ENCODE measurements at regions not wholly inside any gene's neighbourhood (a gene's known extent, or its start where the extent isn't known, plus 50 kb on each side); places are given as distances from the start of the nearest gene placed in this dataset.
A peak's percentile ranks its signal among the peaks of the same experiment; 100 is the strongest.
"Not testable (repeated sequence)": the region's sequence is repeated elsewhere in the genome, so short reads cannot be mapped to it uniquely, and the experiment has no call there.

- DNase-seq, result peak; percentile 59 to 83 (median 77)
These were observed 151.8 kb upstream of the HEY2 start for GRCh38 chr6:125597411-125598253.

- DNase-seq, result peak; percentile 4 to 30 (median 11)
These were observed 151.0 kb upstream of the HEY2 start for GRCh38 chr6:125598422-125598821.

- DNase-seq, result no peak
These were observed 145.2 kb upstream of the HEY2 start for GRCh38 chr6:125604257-125604656.

- peak in 1 of 3 experiments; percentile 38 for DNase-seq
These were observed 137.7 kb upstream of the HEY2 start for GRCh38 chr6:125611573-125612344.

GRCh38 chr6:125612345-125612846 lies 137.0 kb upstream of the HEY2 start:
- DNase-seq, result peak in 2 of 3 experiments; percentile 8 to 37

- no peak for DNase-seq
These were observed 130.8 kb upstream of the HEY2 start for GRCh38 chr6:125618629-125619028.

GRCh38 chr6:125623085-125623484 lies 126.3 kb upstream of the HEY2 start:
- no peak for DNase-seq

GRCh38 chr6:125631165-125631564 lies 118.3 kb upstream of the HEY2 start:
- DNase-seq, result no peak

GRCh38 chr6:125636011-125636410 lies 113.4 kb upstream of the HEY2 start:
- DNase-seq, result not testable (repeated sequence)

GRCh38 chr6:125636671-125637070 lies 112.8 kb upstream of the HEY2 start:
- DNase-seq, result no peak

GRCh38 chr6:125637207-125637606 lies 112.2 kb upstream of the HEY2 start:
- no peak for DNase-seq

GRCh38 chr6:125639466-125640020 lies 109.9 kb upstream of the HEY2 start:
- DNase-seq, result no peak

- DNase-seq, result no peak
These were observed 108.8 kb upstream of the HEY2 start for GRCh38 chr6:125640441-125641150.

- DNase-seq, result not testable (repeated sequence)
These were observed 105.3 kb upstream of the HEY2 start for GRCh38 chr6:125643967-125644661.

- no peak for DNase-seq
These were observed 102.0 kb upstream of the HEY2 start for GRCh38 chr6:125647391-125647790.

GRCh38 chr6:125653752-125654151 lies 95.7 kb upstream of the HEY2 start:
- DNase-seq, result not testable (repeated sequence)

- no peak for DNase-seq
These were observed 93.9 kb upstream of the HEY2 start for GRCh38 chr6:125655511-125655910.

- peak; percentile 34 to 78 (median 76) for DNase-seq
These were observed 93.1 kb upstream of the HEY2 start for GRCh38 chr6:125656287-125656870.

GRCh38 chr6:125658136-125658535 lies 91.3 kb upstream of the HEY2 start:
- DNase-seq, result no peak

GRCh38 chr6:125658759-125659431 lies 90.5 kb upstream of the HEY2 start:
- DNase-seq, result no peak

GRCh38 chr6:125659887-125660286 lies 89.5 kb upstream of the HEY2 start:
- no peak for DNase-seq

Data from NCI-H1417 (cell line).